HCT116 (cell line): ENCODE measurements at regions not wholly inside any gene's neighbourhood (a gene's known extent, or its start where the extent isn't known, plus 50 kb on each side); places are given as distances from the start of the nearest gene placed in this dataset.

ENCODE experiments used
- ATAC-seq: fragments of 200-7000 bp; cut with Tn5 transposase; 2 replicates; pipeline ENCODE4 v1.9.1; 2020; ENCODE audit warnings: mild to moderate bottlenecking, moderate library complexity
- BruUV-seq: library from RNA; stranded (reverse); fragments of 400-500 nt; replicated peaks from 2 replicates; lab custom pipeline; 2021; lab: Mats Ljungman, UMichigan
- CTCF ChIA-PET: fragments of 300-600 bp; sonication (Branson Sonifier 250); formaldehyde crosslinking; loops from one replicate; lab custom pipeline; 2021; ENCODE audit warnings: antibody characterized with exemption; lab: Charles Lee
- POLR2A ChIA-PET: fragments of 300-600, 350-600 bp; sonication (Branson Sonifier 250); formaldehyde crosslinking; loops from one replicate; lab custom pipeline; 2021; ENCODE audit warnings: antibody characterized with exemption; lab: Charles Lee
- RAD21 ChIA-PET, 2 experiments: fragments of 300-600 bp; sonication (Branson Sonifier 250); formaldehyde crosslinking; loops; one replicate each; lab custom pipeline; 2023; ENCODE audit warnings: low total read pairs in 2 of 2; ENCODE audit not compliant: uncharacterized antibody in 2 of 2, unreplicated experiment in 2 of 2, low non-redundant PET in 1 of 2; lab: Charles Lee
- DNase-seq: peaks from one replicate; pipeline ENCODE4 v3.0.0-alpha.2; 2010; ENCODE audit warnings: low read depth, low spot score
- H2AFZ ChIP-seq: fragments of 200-600 bp; shearing (Covaris generic), sonication (generic); 2 replicates; pipeline ENCODE4 v1.6.1; 2017; ENCODE audit warnings: low read depth, mixed run types, mixed read lengths, antibody characterized with exemption, low read length; ENCODE audit not compliant: poor library complexity, severe bottlenecking
- H3K27ac ChIP-seq: 2 replicates; pipeline ENCODE4 v1.5.1; 2012; ENCODE audit warnings: low read depth, low read length
- H3K27me3 ChIP-seq: fragments of 200-600 bp; sonication (generic); 2 replicates; pipeline ENCODE4 v1.6.1; 2016; ENCODE audit warnings: mixed run types, low read length, mixed read lengths; ENCODE audit not compliant: insufficient read depth
- H3K36me3 ChIP-seq, 2 experiments: fragments of 200-500 bp in 1 of 2; fragments of 200-600 bp in 1 of 2; sonication (Bioruptor generic) in 1 of 2; sonication (generic) in 1 of 2; 2 replicates each; pipeline versions ENCODE4 v1.5.1 to v1.6.1; 2014 to 2016; ENCODE audit warnings: low read length in 2 of 2, inconsistent platforms in 1 of 2, mixed read lengths in 1 of 2, mixed run types in 1 of 2; ENCODE audit not compliant: insufficient read depth in 2 of 2, control insufficient read depth in 1 of 2
- H3K4me1 ChIP-seq, 2 experiments: fragments of 200-600 bp in 1 of 2; sonication (generic) in 1 of 2; 2 replicates each; pipeline versions ENCODE4 v1.5.1 to v1.6.1; 2012 to 2017; ENCODE audit warnings: low read length in 2 of 2, inconsistent platforms in 1 of 2, mild to moderate bottlenecking in 1 of 2, mixed read lengths in 1 of 2, mixed run types in 1 of 2, moderate library complexity in 1 of 2; ENCODE audit not compliant: insufficient read depth in 2 of 2, control insufficient read depth in 1 of 2
- H3K4me2 ChIP-seq: fragments of 200-600 bp; sonication (generic); 2 replicates; pipeline ENCODE4 v1.6.1; 2017; ENCODE audit warnings: mixed run types, low read length, mixed read lengths
- H3K4me3 ChIP-seq, 2 experiments: fragments of 200-600 bp in 1 of 2; sonication (generic) in 1 of 2; replicated peaks in 1 of 2; 2 replicates each; pipeline ENCODE4 v1.5.1; 2011 to 2016; ENCODE audit warnings: low read length in 2 of 2, control low read depth in 1 of 2, low read depth in 1 of 2, mild to moderate bottlenecking in 1 of 2, mixed read lengths in 1 of 2, mixed run types in 1 of 2
- H3K79me2 ChIP-seq: fragments of 200-600 bp; sonication (generic); 2 replicates; pipeline ENCODE4 v1.6.1; 2017; ENCODE audit warnings: mild to moderate bottlenecking, mixed run types, low read length, moderate library complexity, mixed read lengths; ENCODE audit not compliant: insufficient read depth
- H3K9ac ChIP-seq: fragments of 200-600 bp; sonication (generic); 2 replicates; pipeline ENCODE4 v1.6.1; 2016; ENCODE audit warnings: low read length, mixed read lengths
- H3K9me2 ChIP-seq: fragments of 200-600 bp; sonication (generic), shearing (Covaris generic); 2 replicates; pipeline ENCODE4 v1.6.1; 2017; ENCODE audit warnings: mixed run types, mild to moderate bottlenecking, moderate library complexity; ENCODE audit not compliant: insufficient read depth
- H3K9me3 ChIP-seq, 2 experiments: fragments of 200-500 bp in 1 of 2; fragments of 200-600 bp in 1 of 2; sonication (Bioruptor generic) in 1 of 2; sonication (generic) in 1 of 2; 2 replicates each; pipeline ENCODE4 v1.6.1; 2014 to 2017; ENCODE audit warnings: low read length in 2 of 2, mixed read lengths in 2 of 2, inconsistent platforms in 1 of 2, low read depth in 1 of 2, mild to moderate bottlenecking in 1 of 2, mixed run types in 1 of 2, moderate library complexity in 1 of 2; ENCODE audit not compliant: control insufficient read depth in 1 of 2, insufficient read depth in 1 of 2
- H4K20me1 ChIP-seq: fragments of 200-600 bp; sonication (generic), shearing (Covaris generic); 2 replicates; pipeline ENCODE4 v1.6.1; 2017; ENCODE audit warnings: mixed run types, mild to moderate bottlenecking, moderate library complexity; ENCODE audit not compliant: insufficient read depth
- CBX3 ChIP-seq: IDR thresholded peaks from 2 replicates; pipeline ENCODE4 v1.6.1; 2012; ENCODE audit warnings: low read depth
- CTCF ChIP-seq, 3 experiments: fragments of 200-600 bp in 1 of 3; sonication (generic) in 1 of 3; IDR thresholded peaks in 2 of 3; conservative IDR thresholded peaks in 1 of 3; 2 replicates each; pipeline ENCODE4 v1.5.1; 2012 to 2017; ENCODE audit warnings: low read depth in 2 of 3, low read length in 2 of 3, antibody characterized with exemption in 1 of 3, borderline replicate concordance in 1 of 3, control low read depth in 1 of 3, mild to moderate bottlenecking in 1 of 3, mixed read lengths in 1 of 3, mixed run types in 1 of 3, moderate library complexity in 1 of 3; ENCODE audit not compliant: insufficient read depth in 1 of 3
- EGR1 ChIP-seq: IDR thresholded peaks from 2 replicates; pipeline ENCODE4 v1.6.1; 2012; ENCODE audit warnings: low read depth
- ELF1 ChIP-seq: IDR thresholded peaks from 2 replicates; pipeline ENCODE4 v1.6.1; 2012; ENCODE audit warnings: low read depth, borderline replicate concordance
- FOSL1 ChIP-seq: IDR thresholded peaks from 2 replicates; pipeline ENCODE4 v1.6.1; 2012; ENCODE audit warnings: low read depth
- JUND ChIP-seq: IDR thresholded peaks from 2 replicates; pipeline ENCODE4 v1.6.1; 2012
- MAX ChIP-seq: IDR thresholded peaks from 2 replicates; pipeline ENCODE4 v1.6.1; 2012
- RAD21 ChIP-seq: IDR thresholded peaks from 2 replicates; pipeline ENCODE4 v1.6.1; 2012; ENCODE audit warnings: low read depth, mild to moderate bottlenecking
- REST ChIP-seq: IDR thresholded peaks from 2 replicates; pipeline ENCODE4 v1.6.1; 2012; ENCODE audit warnings: low read depth
- YY1 ChIP-seq: IDR thresholded peaks from 2 replicates; pipeline ENCODE4 v1.6.1; 2011; ENCODE audit warnings: low read length, low read depth, moderate library complexity, mild to moderate bottlenecking; ENCODE audit not compliant: insufficient replicate concordance; ENCODE audit errors: extremely low read depth
- ZBTB33 ChIP-seq: IDR thresholded peaks from 2 replicates; pipeline ENCODE4 v1.6.1; 2011; ENCODE audit warnings: mild to moderate bottlenecking, low read length, moderate library complexity; ENCODE audit not compliant: insufficient replicate concordance; ENCODE audit errors: extremely low read depth
- intact Hi-C: fragments of 100-400 bp; cut with micrococcal nuclease; formaldehyde crosslinking; loops from 2 replicates; pipeline ENCODE4 v1.10.0; 2022

GRCh38 chr7:41261080-41261479, 441.8 kb downstream of the INHBA start:
- no peak overlapping the region for H3K4me2 ChIP-seq
- RAD21 ChIA-PET, result no interaction called here
- H2AFZ ChIP-seq, result no peak overlapping the region
- ATAC-seq (no peak), DNase-seq (no peak)
- H3K4me1 ChIP-seq, result no peaks in the 10 kb centered on the region
- H3K9me3 ChIP-seq, result no peaks in the 10 kb centered on the region
- no peaks in the 10 kb centered on the region for H4K20me1 ChIP-seq
- intact Hi-C loops, result no loop called here
- no peak overlapping the region for H3K4me3 ChIP-seq
- no peaks in the 10 kb centered on the region for H3K27me3 ChIP-seq
- no peaks in the 10 kb centered on the region for H3K9me2 ChIP-seq
- no peak overlapping the region for H3K27ac ChIP-seq
- CTCF ChIA-PET, result no interaction called here
- H3K36me3 ChIP-seq, result no peaks in the 10 kb centered on the region
- TF ChIP-seq RAD21, result no peak
- no peak for TF ChIP-seq ELF1
- no peak for TF ChIP-seq FOSL1
- no peak for TF ChIP-seq REST
- TF ChIP-seq ZBTB33, result no peak
- TF ChIP-seq EGR1, result no peak
- no peak for TF ChIP-seq CTCF (IDR thresholded peaks at IDR 0.05 in 2 of 3, conservative IDR thresholded peaks at IDR 0.05 in 1 of 3; ENCODE audit: borderline replicate concordance in 1 of 3, insufficient read depth in 1 of 3, low read depth in 2 of 3, low read length in 2 of 3)
- no peak for TF ChIP-seq YY1
- TF ChIP-seq JUND, result no peak
- TF ChIP-seq CBX3, result no peak
- no peak for TF ChIP-seq MAX
- H3K79me2 ChIP-seq, result no peaks in the 10 kb centered on the region
- H3K9ac ChIP-seq, result no peak overlapping the region
- POLR2A ChIA-PET, result no interaction called here
- no TSS peak for BruUV-seq
